ENCODE measurements at regions not wholly inside any gene's neighbourhood (a gene's known extent, or its start where the extent isn't known, plus 50 kb on each side); places are given as distances from the start of the nearest gene placed in this dataset.

DNA sequence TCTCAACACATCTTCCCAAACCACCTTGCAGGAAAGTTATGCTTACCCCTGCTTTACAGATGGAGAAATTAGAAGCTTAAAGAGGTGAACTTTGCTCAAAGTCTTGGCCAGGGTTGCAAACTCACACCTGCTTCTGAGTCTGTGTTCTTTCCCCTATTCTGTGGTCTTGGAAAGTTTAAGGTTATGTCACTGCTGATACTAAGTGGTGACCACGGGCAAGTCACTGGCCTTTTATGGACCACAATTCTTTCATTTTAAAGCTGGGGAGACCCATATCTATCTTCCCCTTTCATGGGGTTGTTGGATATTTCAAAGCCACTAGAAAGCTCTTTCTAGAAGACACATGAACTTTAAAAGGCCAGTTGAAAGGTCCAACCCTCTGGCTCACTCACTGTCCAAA is 95.4 kb upstream of the KLF4 start:
- H3K4me3 Mint-ChIP-seq (ENCODE audit: low read depth, unreplicated experiment) = no peak overlapping the region
- peaks cover 9% of the 10 kb centered on the region for H3K4me1 Mint-ChIP-seq (ENCODE audit: low read depth, unreplicated experiment)
- H3K27me3 Mint-ChIP-seq (ENCODE audit: unreplicated experiment) = no peaks in the 10 kb centered on the region
- no peak for DNase-seq
- TF ChIP-seq, protein P1, sequence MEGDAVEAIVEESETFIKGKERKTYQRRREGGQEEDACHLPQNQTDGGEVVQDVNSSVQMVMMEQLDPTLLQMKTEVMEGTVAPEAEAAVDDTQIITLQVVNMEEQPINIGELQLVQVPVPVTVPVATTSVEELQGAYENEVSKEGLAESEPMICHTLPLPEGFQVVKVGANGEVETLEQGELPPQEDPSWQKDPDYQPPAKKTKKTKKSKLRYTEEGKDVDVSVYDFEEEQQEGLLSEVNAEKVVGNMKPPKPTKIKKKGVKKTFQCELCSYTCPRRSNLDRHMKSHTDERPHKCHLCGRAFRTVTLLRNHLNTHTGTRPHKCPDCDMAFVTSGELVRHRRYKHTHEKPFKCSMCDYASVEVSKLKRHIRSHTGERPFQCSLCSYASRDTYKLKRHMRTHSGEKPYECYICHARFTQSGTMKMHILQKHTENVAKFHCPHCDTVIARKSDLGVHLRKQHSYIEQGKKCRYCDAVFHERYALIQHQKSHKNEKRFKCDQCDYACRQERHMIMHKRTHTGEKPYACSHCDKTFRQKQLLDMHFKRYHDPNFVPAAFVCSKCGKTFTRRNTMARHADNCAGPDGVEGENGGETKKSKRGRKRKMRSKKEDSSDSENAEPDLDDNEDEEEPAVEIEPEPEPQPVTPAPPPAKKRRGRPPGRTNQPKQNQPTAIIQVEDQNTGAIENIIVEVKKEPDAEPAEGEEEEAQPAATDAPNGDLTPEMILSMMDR (IDR thresholded peaks at IDR 0.05; ENCODE audit: unreplicated experiment) = no peak
- no peaks in the 10 kb centered on the region for H3K9me3 Mint-ChIP-seq (ENCODE audit: low read depth, unreplicated experiment)
- no peak overlapping the region for H3K27ac Mint-ChIP-seq (ENCODE audit: unreplicated experiment)
- BruUV-seq (replicated peaks) = no TSS peak
- H3K36me3 Mint-ChIP-seq (ENCODE audit: insufficient read depth, unreplicated experiment) = peaks cover 5% of the 10 kb centered on the region
- CTCF ChIA-PET = no interaction called here
- intact Hi-C loops (cut with micrococcal nuclease; ENCODE audit: unreplicated experiment) = no loop called here

DNA sequence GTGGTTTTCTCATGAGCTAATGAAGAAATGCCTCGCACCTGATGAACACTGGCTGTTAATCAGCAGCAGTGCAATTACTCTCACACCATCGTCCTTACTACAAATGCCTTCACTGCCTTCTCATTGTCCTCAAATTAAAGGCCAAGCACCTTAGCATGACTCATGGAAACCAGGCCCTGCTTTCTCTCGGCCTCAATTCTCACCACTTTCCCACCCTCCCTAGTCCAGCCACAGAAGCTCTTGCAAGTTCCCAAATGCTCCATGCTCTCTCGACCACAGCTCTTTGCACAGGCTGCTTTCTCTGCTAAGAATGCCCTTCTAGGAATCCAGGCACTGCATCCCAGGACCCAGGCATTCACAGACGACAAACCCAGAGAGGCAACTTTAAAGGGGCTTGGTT is 94.6 kb upstream of the KLF4 start:
- no peak overlapping the region for H3K4me3 Mint-ChIP-seq (ENCODE audit: low read depth, unreplicated experiment)
- no peaks in the 10 kb centered on the region for H3K9me3 Mint-ChIP-seq (ENCODE audit: low read depth, unreplicated experiment)
- intact Hi-C loops (cut with micrococcal nuclease; ENCODE audit: unreplicated experiment) = no loop called here
- no TSS peak for BruUV-seq (replicated peaks)
- DNase-seq = no peak
- H3K36me3 Mint-ChIP-seq (ENCODE audit: insufficient read depth, unreplicated experiment) = peaks cover 5% of the 10 kb centered on the region
- TF ChIP-seq, protein P1 (IDR thresholded peaks at IDR 0.05; ENCODE audit: unreplicated experiment) = no peak
- peaks cover 9% of the 10 kb centered on the region for H3K4me1 Mint-ChIP-seq (ENCODE audit: low read depth, unreplicated experiment)
- H3K27me3 Mint-ChIP-seq (ENCODE audit: unreplicated experiment) = no peaks in the 10 kb centered on the region
- CTCF ChIA-PET = interaction anchor here (0.8 kb wide), 1 partner anchor 25 kb away, joined by 4 read pairs; no protein-coding TSS in a partner anchor
- H3K27ac Mint-ChIP-seq (ENCODE audit: unreplicated experiment) = no peak overlapping the region

DNA sequence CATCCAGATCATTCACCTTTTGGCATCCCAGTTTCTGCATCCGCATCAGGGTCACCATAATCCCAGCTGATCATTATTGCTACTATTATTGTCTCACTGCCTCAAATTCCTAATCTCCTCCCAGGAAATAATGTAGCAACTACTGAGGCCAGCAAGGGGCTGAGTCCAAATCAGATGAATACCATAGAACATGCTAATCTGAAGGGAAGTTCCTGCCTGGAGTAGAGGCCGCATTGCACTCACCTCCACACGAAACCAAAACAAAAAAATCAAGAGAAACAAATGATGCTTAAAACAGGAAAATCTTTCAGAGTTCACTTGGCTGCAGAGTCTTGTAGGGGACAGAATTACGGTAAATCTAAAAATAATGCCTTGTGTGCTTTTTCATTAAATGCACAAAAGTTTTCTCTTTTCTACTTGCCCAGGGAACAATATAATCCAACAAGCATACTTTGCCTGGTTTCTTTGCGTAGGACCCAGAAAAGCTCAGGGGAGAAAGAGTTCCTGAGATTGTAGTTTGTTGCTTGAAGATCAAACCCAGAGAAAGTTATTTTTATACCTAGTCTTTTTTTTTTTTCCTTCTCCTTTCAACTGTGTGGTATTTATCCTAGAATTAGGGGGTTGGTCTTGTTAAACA is 87.7 kb upstream of the KLF4 start:
- no peaks in the 10 kb centered on the region for H3K9me3 Mint-ChIP-seq (ENCODE audit: low read depth, unreplicated experiment)
- intact Hi-C loops (cut with micrococcal nuclease; ENCODE audit: unreplicated experiment) = no loop called here
- H3K4me1 Mint-ChIP-seq (ENCODE audit: low read depth, unreplicated experiment) = peaks cover 8% of the 10 kb centered on the region
- CTCF ChIA-PET = interaction anchor here (0.7 kb wide), 1 partner anchor 160 kb away, joined by 4 read pairs; no protein-coding TSS in a partner anchor
- no peak for DNase-seq
- no peaks in the 10 kb centered on the region for H3K27me3 Mint-ChIP-seq (ENCODE audit: unreplicated experiment)
- no peak overlapping the region for H3K27ac Mint-ChIP-seq (ENCODE audit: unreplicated experiment)
- no peaks in the 10 kb centered on the region for H3K36me3 Mint-ChIP-seq (ENCODE audit: insufficient read depth, unreplicated experiment)
- BruUV-seq (replicated peaks) = no TSS peak
- no peak overlapping the region for H3K4me3 Mint-ChIP-seq (ENCODE audit: low read depth, unreplicated experiment)
- TF ChIP-seq, protein P1 (IDR thresholded peaks at IDR 0.05; ENCODE audit: unreplicated experiment) = no peak

DNA sequence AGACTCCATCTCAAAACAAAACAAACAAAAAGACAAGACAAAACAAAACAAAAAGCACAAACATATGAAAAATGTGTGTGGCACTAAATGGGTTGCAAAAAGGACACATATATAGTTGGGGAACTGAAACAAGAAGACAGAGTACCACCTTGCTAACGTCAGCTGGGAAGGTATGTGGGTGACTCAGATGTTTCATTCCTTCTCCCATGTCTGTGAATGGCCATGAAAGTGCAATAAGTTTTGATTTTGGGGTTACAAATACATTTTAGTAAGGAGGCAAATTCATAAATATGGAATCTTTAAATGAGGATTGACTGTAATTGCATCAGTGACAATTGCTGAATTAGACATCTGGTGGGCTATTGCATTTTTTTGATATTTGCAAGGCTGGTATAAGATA is 81.6 kb upstream of the KLF4 start:
- TF ChIP-seq, protein P1 (IDR thresholded peaks at IDR 0.05; ENCODE audit: unreplicated experiment) = no peak
- no peaks in the 10 kb centered on the region for H3K27me3 Mint-ChIP-seq (ENCODE audit: unreplicated experiment)
- no peaks in the 10 kb centered on the region for H3K36me3 Mint-ChIP-seq (ENCODE audit: insufficient read depth, unreplicated experiment)
- peaks cover 8% of the 10 kb centered on the region for H3K4me1 Mint-ChIP-seq (ENCODE audit: low read depth, unreplicated experiment)
- no peaks in the 10 kb centered on the region for H3K9me3 Mint-ChIP-seq (ENCODE audit: low read depth, unreplicated experiment)
- intact Hi-C loops (cut with micrococcal nuclease; ENCODE audit: unreplicated experiment) = no loop called here
- no peak overlapping the region for H3K4me3 Mint-ChIP-seq (ENCODE audit: low read depth, unreplicated experiment)
- no peak for DNase-seq
- no peak overlapping the region for H3K27ac Mint-ChIP-seq (ENCODE audit: unreplicated experiment)
- no TSS peak for BruUV-seq (replicated peaks)
- CTCF ChIA-PET = no interaction called here
